Endothelial cell of umbilical vein (primary cell): ENCODE measurements at regions not wholly inside any gene's neighbourhood (a gene's known extent, or its start where the extent isn't known, plus 50 kb on each side); places are given as distances from the start of the nearest gene placed in this dataset.

ENCODE experiments used
- BruUV-seq: library from RNA; stranded (reverse); fragments of 400-500 nt; replicated peaks from 2 replicates; lab custom pipeline; 2021; lab: Mats Ljungman, UMichigan
- CTCF ChIA-PET: fragments of 300-600, 350-600 bp; sonication (Branson Sonifier 250); formaldehyde crosslinking; loops from one replicate; lab custom pipeline; 2021; ENCODE audit warnings: antibody characterized with exemption, inconsistent platforms; lab: Charles Lee
- POLR2A ChIA-PET: fragments of 300-600, 350-600 bp; sonication (Branson Sonifier 250); formaldehyde crosslinking; loops from one replicate; lab custom pipeline; 2021; ENCODE audit warnings: antibody characterized with exemption, inconsistent platforms; lab: Charles Lee
- DNase-seq: peaks from one replicate; pipeline ENCODE4 v3.0.0-alpha.2; 2011; ENCODE audit warnings: low read depth, low spot score
- FAIRE-seq: peaks from 2 replicates; lab custom pipeline; 2011; peaks lifted over from hg19 to GRCh38; lab: Jason Lieb, UNC
- H2AFZ ChIP-seq: 2 replicates; pipeline ENCODE4 v1.6.0; 2012; ENCODE audit warnings: low read depth, low read length, control low read depth, inconsistent platforms
- H3K27ac ChIP-seq: 2 replicates; pipeline ENCODE4 v1.5.1; 2011; ENCODE audit warnings: low read depth, mild to moderate bottlenecking, control low read depth, low read length, moderate library complexity; ENCODE audit not compliant: insufficient read depth
- H3K27me3 ChIP-seq, 2 experiments: 2 replicates each; pipeline versions ENCODE4 v1.6.0 to v1.6.1; 2011; ENCODE audit warnings: low read length in 2 of 2, mixed read lengths in 1 of 2; ENCODE audit not compliant: control insufficient read depth in 2 of 2, insufficient read depth in 2 of 2
- H3K36me3 ChIP-seq, 2 experiments: 2 replicates in 1 of 2; 3 replicates in 1 of 2; pipeline ENCODE4 v1.5.1; 2011; ENCODE audit warnings: low read length in 2 of 2, mild to moderate bottlenecking in 1 of 2, moderate library complexity in 1 of 2; ENCODE audit not compliant: control insufficient read depth in 2 of 2, insufficient read depth in 2 of 2; ENCODE audit errors: extremely low read depth in 1 of 2
- H3K4me1 ChIP-seq: 3 replicates; pipeline ENCODE4 v1.5.1; 2011; ENCODE audit warnings: mild to moderate bottlenecking, low read length; ENCODE audit not compliant: control insufficient read depth, insufficient read depth; ENCODE audit errors: extremely low read depth
- H3K4me2 ChIP-seq: 2 replicates; pipeline ENCODE4 v1.6.1; 2011; ENCODE audit warnings: low read length, control low read depth, mixed read lengths; ENCODE audit not compliant: insufficient read depth
- H3K4me3 ChIP-seq, 3 experiments: fragments of 200-600 bp in 1 of 3; sonication (generic), shearing (Covaris generic) in 1 of 3; replicated peaks in 1 of 3; 2 replicates each; pipeline ENCODE4 v1.5.1; 2011 to 2016; ENCODE audit warnings: control low read depth in 3 of 3, low read length in 3 of 3, mild to moderate bottlenecking in 2 of 3, inconsistent platforms in 1 of 3, low read depth in 1 of 3, moderate library complexity in 1 of 3; ENCODE audit not compliant: insufficient read depth in 1 of 3
- H3K79me2 ChIP-seq: 2 replicates; pipeline ENCODE4 v1.6.0; 2012; ENCODE audit warnings: low read length, inconsistent platforms; ENCODE audit not compliant: control insufficient read depth, insufficient read depth
- H3K9ac ChIP-seq: replicated peaks from 2 replicates; pipeline ENCODE3; 2011; ENCODE audit warnings: low read length, control low read depth; ENCODE audit not compliant: insufficient read depth; ENCODE audit errors: extremely low read depth
- H3K9me1 ChIP-seq: replicated peaks from 3 replicates; pipeline ENCODE4 v1.6.0; 2011; ENCODE audit warnings: mild to moderate bottlenecking, low read length; ENCODE audit not compliant: control insufficient read depth, insufficient read depth; ENCODE audit errors: extremely low read depth
- H3K9me3 ChIP-seq: replicated peaks from 2 replicates; pipeline ENCODE4 v1.5.1; 2012; ENCODE audit warnings: low read length, inconsistent platforms; ENCODE audit not compliant: control insufficient read depth, insufficient read depth
- H4K20me1 ChIP-seq: replicated peaks from 2 replicates; pipeline ENCODE3; 2011; ENCODE audit warnings: mild to moderate bottlenecking, low read length; ENCODE audit not compliant: control insufficient read depth, insufficient read depth; ENCODE audit errors: extremely low read depth
- CTCF ChIP-seq, 2 donors: IDR thresholded peaks; 1 replicate in 1 of 2; 2 replicates in 1 of 2; pipeline ENCODE4 v1.5.1; 2011; ENCODE audit warnings: low read length in 2 of 2, mild to moderate bottlenecking in 2 of 2, moderate library complexity in 2 of 2, control low read depth in 1 of 2, inconsistent platforms in 1 of 2, low read depth in 1 of 2; ENCODE audit not compliant: insufficient read depth in 1 of 2; ENCODE audit errors: extremely low read depth in 1 of 2
- EZH2 ChIP-seq: IDR thresholded peaks from 2 replicates; pipeline ENCODE4 v1.6.1; 2012; ENCODE audit warnings: borderline replicate concordance, low read depth, mild to moderate bottlenecking, moderate library complexity, low read length, inconsistent platforms; ENCODE audit not compliant: severe bottlenecking
- FOS ChIP-seq: IDR thresholded peaks from 2 replicates; pipeline ENCODE4 v1.6.1; 2011; ENCODE audit warnings: mild to moderate bottlenecking, low read length, moderate library complexity, borderline replicate concordance; ENCODE audit not compliant: insufficient read depth
- GATA2 ChIP-seq: IDR thresholded peaks from 2 replicates; pipeline ENCODE4 v1.7.0; 2011; ENCODE audit warnings: low read depth, mild to moderate bottlenecking, moderate library complexity, mixed read lengths, low read length; ENCODE audit not compliant: insufficient read length, insufficient read depth
- JUN ChIP-seq: IDR thresholded peaks from 2 replicates; pipeline ENCODE4 v1.6.1; 2011; ENCODE audit warnings: borderline replicate concordance, low read depth; ENCODE audit not compliant: insufficient read length, insufficient read depth
- MAX ChIP-seq: IDR thresholded peaks from 2 replicates; pipeline ENCODE4 v1.6.1; 2011; ENCODE audit not compliant: insufficient read depth, insufficient read length
- MYC ChIP-seq: IDR thresholded peaks from one replicate; pipeline ENCODE4 v1.6.1; 2011; ENCODE audit warnings: mild to moderate bottlenecking, low read depth, low read length
- POLR2A ChIP-seq: IDR thresholded peaks from 2 replicates; pipeline ENCODE4 v1.6.1; 2012; ENCODE audit warnings: low read depth, mild to moderate bottlenecking, control low read depth, low read length
- POLR2AphosphoS5 ChIP-seq: IDR thresholded peaks from 2 replicates; pipeline ENCODE4 v1.6.1; 2012; ENCODE audit warnings: low read depth, mild to moderate bottlenecking, control low read depth, low read length, moderate library complexity; ENCODE audit not compliant: insufficient read depth
- dilution Hi-C: fragments of 300-500 bp; cut with MboI; formaldehyde crosslinking; loops from one replicate; pipeline ENCODE4 v1.15.0; 2019; ENCODE audit warnings: low sequenced_read_pairs; ENCODE audit not compliant: extremely low pct_ligation_motif_present
- intact Hi-C: fragments of 100-400 bp; cut with micrococcal nuclease; formaldehyde crosslinking; loops from one replicate; pipeline ENCODE4 v1.10.0; 2022

GRCh38 chr16:86786338-86786737 is 208.0 kb downstream of the FOXL1 start:
- no peak overlapping the region for H2AFZ ChIP-seq
- H3K36me3 ChIP-seq = no peaks in the 10 kb centered on the region
- intact Hi-C loops (no loop called here), dilution Hi-C loops (no loop called here)
- CTCF ChIA-PET = no interaction called here
- H3K9me3 ChIP-seq = no peaks in the 10 kb centered on the region
- peaks cover 0 to 2% of the 10 kb centered on the region in 2 experiments for H3K27me3 ChIP-seq
- TF ChIP-seq MAX (no peak), FOS (no peak), CTCF (IDR thresholded peaks at IDR 0.05; ENCODE audit: extremely low read depth in 1 of 2, insufficient read depth in 1 of 2, low read depth in 1 of 2, low read length in 2 of 2) (no peak), EZH2 (no peak)
- no peak overlapping the region for H3K9ac ChIP-seq
- no peak overlapping the region for H3K4me3 ChIP-seq
- H3K27ac ChIP-seq = no peak overlapping the region
- H3K9me1 ChIP-seq = no peaks in the 10 kb centered on the region
- peaks cover 6% of the 10 kb centered on the region for H3K4me1 ChIP-seq
- FAIRE-seq (no peak), DNase-seq (no peak)
- H4K20me1 ChIP-seq = no peaks in the 10 kb centered on the region
- BruUV-seq = no TSS peak
- POLR2A ChIA-PET = no interaction called here
- no peak overlapping the region for H3K4me2 ChIP-seq
- H3K79me2 ChIP-seq = no peaks in the 10 kb centered on the region

GRCh38 chr16:86786994-86787393 is 208.6 kb downstream of the FOXL1 start:
- CTCF ChIA-PET = no interaction called here
- Histone ChIP-seq H2AFZ (no peak overlapping the region), H3K9me1 (no peaks in the 10 kb centered on the region), H3K4me2 (no peak overlapping the region), H3K9me3 (no peaks in the 10 kb centered on the region), H3K27ac (no peak overlapping the region), H3K9ac (no peak overlapping the region), H3K27me3 (peaks cover 0 to 2% of the 10 kb centered on the region in 2 experiments), H3K79me2 (no peaks in the 10 kb centered on the region), H3K36me3 (no peaks in the 10 kb centered on the region), H4K20me1 (no peaks in the 10 kb centered on the region), H3K4me1 (peaks cover 6% of the 10 kb centered on the region), H3K4me3 (no peak overlapping the region)
- FAIRE-seq (peak; percentile 59), DNase-seq (no peak)
- POLR2A ChIA-PET = no interaction called here
- TF ChIP-seq POLR2AphosphoS5 (no peak), FOS (no peak), GATA2 (no peak), EZH2 (no peak), CTCF (IDR thresholded peaks at IDR 0.05; ENCODE audit: extremely low read depth in 1 of 2, insufficient read depth in 1 of 2, low read depth in 1 of 2, low read length in 2 of 2) (no peak), MAX (no peak), MYC (no peak), POLR2A (no peak), JUN (no peak)
- dilution Hi-C loops = no loop called here
- BruUV-seq = no TSS peak
- intact Hi-C loops = no loop called here
